ENCODE measurements at regions not wholly inside any gene's neighbourhood (a gene's known extent, or its start where the extent isn't known, plus 50 kb on each side); places are given as distances from the start of the nearest gene placed in this dataset.

DNA sequence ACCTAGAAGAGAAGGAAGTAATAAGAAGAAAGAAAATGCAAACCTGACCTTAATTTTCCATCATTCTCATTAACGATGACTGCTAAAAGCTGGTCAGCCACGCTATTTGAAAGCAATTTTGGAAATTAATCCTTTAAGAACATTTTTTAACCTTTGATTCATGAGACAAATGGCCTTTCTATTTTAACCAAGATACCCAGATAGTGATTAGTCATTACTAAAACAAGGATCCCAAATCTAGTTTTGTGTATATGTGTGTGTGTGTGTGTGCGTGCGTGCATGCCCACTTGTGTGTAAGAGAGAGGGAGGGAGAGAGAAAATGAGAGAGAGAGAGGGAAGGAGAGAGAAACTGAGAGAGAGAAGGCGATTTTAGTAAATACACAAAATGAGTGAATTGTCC is 329.5 kb downstream of the DEPDC1B start:
- no peaks in the 10 kb centered on the region for H3K27me3 ChIP-seq (ENCODE audit: control insufficient read depth in 3 of 3, insufficient read depth in 3 of 3, low read length in 2 of 3)
- no peak overlapping the region for H3K9ac ChIP-seq (ENCODE audit: insufficient read depth in 1 of 2, low read length in 2 of 2)
- H3K27ac ChIP-seq (ENCODE audit: low read depth in 1 of 2, low read length in 1 of 2), result no peak overlapping the region
- no peaks in the 10 kb centered on the region for H3K9me3 ChIP-seq (ENCODE audit: control insufficient read depth in 4 of 4, insufficient read depth in 3 of 4, low read length in 3 of 4)
- ATAC-seq (ENCODE audit: insufficient read depth, low FRiP score) (no peak), DNase-seq (no peak)
- H3K4me1 ChIP-seq (ENCODE audit: control insufficient read depth in 5 of 5, insufficient read depth in 5 of 5, low read length in 5 of 5), result no peaks in the 10 kb centered on the region
- WGBS, 2 donors, result 80 to 93% methylated on average over 5 of the region's 5 CpGs
- no peak overlapping the region for H3K4me3 ChIP-seq
- no peaks in the 10 kb centered on the region for H3K36me3 ChIP-seq (ENCODE audit: control insufficient read depth in 4 of 4, insufficient read depth in 4 of 4, low read length in 4 of 4)
- TF ChIP-seq CTCF (IDR thresholded peaks at IDR 0.05; ENCODE audit: control extremely low read depth, extremely low read depth), result no peak

DNA sequence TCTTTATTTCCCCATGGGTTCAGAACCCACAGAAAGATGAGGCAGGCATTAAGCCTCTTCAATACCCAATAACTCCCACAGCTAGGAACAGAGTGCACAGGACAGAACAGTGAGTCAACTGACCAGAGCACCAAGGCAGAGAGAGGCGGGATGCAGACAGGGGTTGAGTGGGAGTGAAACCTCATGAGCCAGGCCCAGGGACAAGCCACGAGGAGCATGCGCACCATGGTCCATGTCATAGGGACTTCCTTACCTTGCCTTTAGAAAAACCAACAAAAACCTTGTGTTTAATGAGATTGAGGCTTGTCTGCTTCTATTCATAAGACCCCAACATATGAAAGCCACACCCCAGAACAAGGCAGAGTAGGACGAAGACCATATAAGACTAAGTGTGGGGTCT is 330.6 kb downstream of the DEPDC1B start:
- no peaks in the 10 kb centered on the region for H3K4me1 ChIP-seq (ENCODE audit: control insufficient read depth in 5 of 5, insufficient read depth in 5 of 5, low read length in 5 of 5)
- TF ChIP-seq CTCF (IDR thresholded peaks at IDR 0.05; ENCODE audit: control extremely low read depth, extremely low read depth), result no peak
- no peaks in the 10 kb centered on the region for H3K9me3 ChIP-seq (ENCODE audit: control insufficient read depth in 4 of 4, insufficient read depth in 3 of 4, low read length in 3 of 4)
- ATAC-seq (ENCODE audit: insufficient read depth, low FRiP score) (no peak), DNase-seq (no peak)
- H3K27ac ChIP-seq (ENCODE audit: low read depth in 1 of 2, low read length in 1 of 2), result no peak overlapping the region
- H3K36me3 ChIP-seq (ENCODE audit: control insufficient read depth in 4 of 4, insufficient read depth in 4 of 4, low read length in 4 of 4), result no peaks in the 10 kb centered on the region
- WGBS, 2 donors, result 95 to 98% methylated on average over 4 of the region's 4 CpGs
- no peak overlapping the region for H3K4me3 ChIP-seq
- no peak overlapping the region for H3K9ac ChIP-seq (ENCODE audit: insufficient read depth in 1 of 2, low read length in 2 of 2)
- no peaks in the 10 kb centered on the region for H3K27me3 ChIP-seq (ENCODE audit: control insufficient read depth in 3 of 3, insufficient read depth in 3 of 3, low read length in 2 of 3)

- no peak overlapping the region for H3K4me3 ChIP-seq
- no peaks in the 10 kb centered on the region for H3K4me1 ChIP-seq (ENCODE audit: control insufficient read depth in 5 of 5, insufficient read depth in 5 of 5, low read length in 5 of 5)
- ATAC-seq (ENCODE audit: insufficient read depth, low FRiP score), result no peak
- no peaks in the 10 kb centered on the region for H3K9me3 ChIP-seq (ENCODE audit: control insufficient read depth in 4 of 4, insufficient read depth in 3 of 4, low read length in 3 of 4)
- no peak overlapping the region for H3K27ac ChIP-seq (ENCODE audit: low read depth in 1 of 2, low read length in 1 of 2)
- 93 to 96% methylated on average over 5 of the region's 5 CpGs for WGBS, 2 donors
- no peak overlapping the region for H3K9ac ChIP-seq (ENCODE audit: insufficient read depth in 1 of 2, low read length in 2 of 2)
- TF ChIP-seq CTCF (IDR thresholded peaks at IDR 0.05; ENCODE audit: control extremely low read depth, extremely low read depth), result no peak
- H3K36me3 ChIP-seq (ENCODE audit: control insufficient read depth in 4 of 4, insufficient read depth in 4 of 4, low read length in 4 of 4), result no peaks in the 10 kb centered on the region
- DNase-seq, result no peak
- no peaks in the 10 kb centered on the region for H3K27me3 ChIP-seq (ENCODE audit: control insufficient read depth in 3 of 3, insufficient read depth in 3 of 3, low read length in 2 of 3)
These were observed 331.9 kb downstream of the DEPDC1B start for GRCh38 chr5:60368100-60368499.

DNA sequence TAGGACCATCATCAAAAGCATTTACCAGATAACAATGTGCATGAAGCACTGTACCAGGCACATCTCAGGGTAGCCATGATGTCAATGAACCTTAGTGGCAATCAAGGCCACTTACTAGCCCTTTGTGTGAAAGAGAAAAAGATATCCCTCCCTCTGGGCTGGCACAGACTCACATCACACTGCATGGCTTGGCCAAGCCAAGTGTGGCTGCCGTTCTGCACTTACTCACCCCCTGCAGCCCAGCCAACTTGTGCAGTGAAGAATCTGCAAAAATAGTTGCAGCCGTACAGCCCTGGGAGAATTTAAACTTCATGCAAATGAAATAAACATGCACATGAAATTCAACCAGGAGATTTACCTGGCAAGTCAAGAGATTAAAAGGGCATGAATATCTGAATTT is 333.5 kb downstream of the DEPDC1B start:
- no peaks in the 10 kb centered on the region for H3K4me1 ChIP-seq (ENCODE audit: control insufficient read depth in 5 of 5, insufficient read depth in 5 of 5, low read length in 5 of 5)
- no peak overlapping the region for H3K9ac ChIP-seq (ENCODE audit: insufficient read depth in 1 of 2, low read length in 2 of 2)
- H3K9me3 ChIP-seq (ENCODE audit: control insufficient read depth in 4 of 4, insufficient read depth in 3 of 4, low read length in 3 of 4), result no peaks in the 10 kb centered on the region
- ATAC-seq (ENCODE audit: insufficient read depth, low FRiP score) (no peak), DNase-seq (no peak)
- no peak overlapping the region for H3K4me3 ChIP-seq
- TF ChIP-seq CTCF (IDR thresholded peaks at IDR 0.05; ENCODE audit: control extremely low read depth, extremely low read depth), result no peak
- no peaks in the 10 kb centered on the region for H3K36me3 ChIP-seq (ENCODE audit: control insufficient read depth in 4 of 4, insufficient read depth in 4 of 4, low read length in 4 of 4)
- H3K27ac ChIP-seq (ENCODE audit: low read depth in 1 of 2, low read length in 1 of 2), result no peak overlapping the region
- no peaks in the 10 kb centered on the region for H3K27me3 ChIP-seq (ENCODE audit: control insufficient read depth in 3 of 3, insufficient read depth in 3 of 3, low read length in 2 of 3)
- 39 to 42% methylated on average over 2 of the region's 2 CpGs for WGBS, 2 donors

Data from lung (tissue), 11 donors.